ENCODE measurements at regions not wholly inside any gene's neighbourhood (a gene's known extent, or its start where the extent isn't known, plus 50 kb on each side); places are given as distances from the start of the nearest gene placed in this dataset.

- in situ Hi-C loops (cut with MboI) = no loop called here
- Histone ChIP-seq H3K9me3 (replicated peaks; ENCODE audit: control insufficient read depth, insufficient read depth, low read length) (no peaks in the 10 kb centered on the region), H2AFZ (ENCODE audit: control insufficient read depth, low read depth, low read length) (no peak overlapping the region), H3K79me2 (ENCODE audit: control insufficient read depth, insufficient read depth, low read length) (no peaks in the 10 kb centered on the region), H3K27me3 (replicated peaks in 1 of 2; ENCODE audit: control insufficient read depth in 2 of 2, insufficient read depth in 2 of 2, low read length in 1 of 2) (no peaks in the 10 kb centered on the region), H3K27ac (ENCODE audit: control insufficient read depth, insufficient read depth) (no peak overlapping the region), H4K20me1 (ENCODE audit: control insufficient read depth, insufficient read depth) (no peaks in the 10 kb centered on the region), H3K9ac (ENCODE audit: control insufficient read depth, insufficient read depth, low read length) (no peak overlapping the region), H3K4me3 (no peak overlapping the region), H3K36me3 (ENCODE audit: control insufficient read depth in 2 of 2, insufficient read depth in 2 of 2, low read length in 1 of 2) (no peaks in the 10 kb centered on the region), H3K4me2 (ENCODE audit: control insufficient read depth, insufficient read depth) (no peak overlapping the region), H3K4me1 (ENCODE audit: control insufficient read depth, insufficient read depth, low read length) (no peaks in the 10 kb centered on the region)
- no peak for ATAC-seq
- CTCF ChIA-PET = no interaction called here
- BruUV-seq (replicated peaks) = no TSS peak
- RAD21 ChIA-PET (ENCODE audit: unreplicated experiment) = no interaction called here
- intact Hi-C loops (cut with micrococcal nuclease; ENCODE audit: unreplicated experiment) = no loop called here
- DNase-seq (ENCODE audit: low read depth, low spot score) = no peak
- 48% methylated on average over 3 of the region's 3 CpGs for WGBS (ENCODE audit: insufficient coverage, insufficient replicate concordance, low lambda C conversion rate, missing lambda C conversion rate)
- SMC1A ChIA-PET (ENCODE audit: uncharacterized antibody, unreplicated experiment) = interaction anchor here (2.0 kb wide), 1 partner anchor 15 kb away, joined by 5 read pairs; no protein-coding TSS in a partner anchor
- POLR2A ChIA-PET = no interaction called here
- FAIRE-seq = no peak
- TF ChIP-seq EGR1 (IDR thresholded peaks at IDR 0.05; ENCODE audit: borderline replicate concordance in 1 of 2, low read depth in 2 of 2, low read length in 2 of 2) (no peak), EP300 (IDR thresholded peaks at IDR 0.05; ENCODE audit: borderline replicate concordance in 1 of 2, control insufficient read depth in 1 of 2, low read depth in 2 of 2, low read length in 2 of 2) (no peak), WRNIP1 (IDR thresholded peaks at IDR 0.05; ENCODE audit: borderline replicate concordance, low read depth, low read length) (no peak), MTA3 (IDR thresholded peaks at IDR 0.05; ENCODE audit: borderline replicate concordance, low read length) (no peak), HDGF (IDR thresholded peaks at IDR 0.05) (no peak), PAX5 (IDR thresholded peaks at IDR 0.05; ENCODE audit: borderline replicate concordance, low read depth, low read length) (no peak), NR2F1 (conservative IDR thresholded peaks at IDR 0.05) (no peak), CEBPZ (IDR thresholded peaks at IDR 0.05; ENCODE audit: low read depth, low read length) (no peak), MTA2 (IDR thresholded peaks at IDR 0.05; ENCODE audit: low read depth) (no peak), E2F8 (IDR thresholded peaks at IDR 0.05; ENCODE audit: low read depth, partially characterized antibody) (no peak), TBL1XR1 (IDR thresholded peaks at IDR 0.05; ENCODE audit: low read depth, low read length) (no peak), GATAD2B (conservative IDR thresholded peaks at IDR 0.05; ENCODE audit: low read depth) (no peak), ELK1 (IDR thresholded peaks at IDR 0.05; ENCODE audit: low read depth, low read length) (no peak), IRF3 (IDR thresholded peaks at IDR 0.05) (no peak), RBBP5 (conservative IDR thresholded peaks at IDR 0.05) (no peak), IKZF2 (IDR thresholded peaks at IDR 0.05) (no peak), MAX (IDR thresholded peaks at IDR 0.05; ENCODE audit: low read depth, low read length) (no peak)
These were observed 58.2 kb downstream of the SLITRK6 start for GRCh38 chr13:85741017-85741416.
